ENCODE measurements at regions not wholly inside any gene's neighbourhood (a gene's known extent, or its start where the extent isn't known, plus 50 kb on each side); places are given as distances from the start of the nearest gene placed in this dataset.

DNA sequence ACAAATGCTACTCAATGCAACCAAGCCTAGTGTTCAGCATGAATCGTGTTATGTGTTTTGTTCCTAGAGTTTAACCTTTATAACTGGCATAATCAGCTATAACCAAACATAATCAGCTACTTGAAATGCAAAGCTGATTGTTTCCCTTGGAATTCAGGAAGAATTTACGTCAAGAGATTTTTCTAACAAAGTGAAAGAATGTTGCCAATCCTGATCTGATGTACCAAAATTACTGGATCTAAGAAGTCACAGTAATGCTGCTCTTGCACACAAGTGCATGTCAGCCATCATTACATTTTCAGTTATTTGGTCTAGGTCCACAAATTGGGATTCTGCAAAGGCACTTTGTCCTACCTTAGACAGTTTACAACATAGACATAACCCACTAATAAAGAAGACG is 662.3 kb upstream of the SEMA6A start:
- DNase-seq (ENCODE audit: insufficient read length) (no peak), FAIRE-seq (no peak)
- no peak for TF ChIP-seq TAF1 (IDR thresholded peaks at IDR 0.05; ENCODE audit: borderline replicate concordance, low read depth, low read length)
- no peak for TF ChIP-seq POLR2A (IDR thresholded peaks at IDR 0.05; ENCODE audit: low read depth, low read length)
- TF ChIP-seq POLR2AphosphoS5 (IDR thresholded peaks at IDR 0.05; ENCODE audit: low read depth, low read length), result no peak

DNA sequence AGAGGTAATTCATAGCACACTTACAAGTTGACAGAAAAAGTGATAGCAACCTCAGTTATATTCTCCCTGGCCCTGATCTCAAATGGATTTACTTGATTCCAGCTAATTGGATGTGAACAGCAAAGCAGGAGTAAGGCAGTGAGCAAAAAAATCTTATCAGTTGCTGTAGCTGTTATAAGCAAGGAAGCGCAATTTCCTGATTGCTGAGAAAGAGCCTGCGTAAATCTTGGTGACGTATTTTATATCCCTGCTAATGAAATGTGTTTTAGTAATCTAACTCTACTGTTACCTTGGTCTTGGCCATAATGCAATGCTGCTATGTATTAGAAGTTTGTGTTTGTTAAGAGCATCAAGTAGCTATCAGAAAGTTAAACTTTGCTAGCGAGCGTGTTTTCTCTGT is 661.2 kb upstream of the SEMA6A start:
- TF ChIP-seq POLR2AphosphoS5 (IDR thresholded peaks at IDR 0.05; ENCODE audit: low read depth, low read length), result no peak
- TF ChIP-seq TAF1 (IDR thresholded peaks at IDR 0.05; ENCODE audit: borderline replicate concordance, low read depth, low read length), result no peak
- TF ChIP-seq POLR2A (IDR thresholded peaks at IDR 0.05; ENCODE audit: low read depth, low read length), result no peak
- DNase-seq (ENCODE audit: insufficient read length), result no peak
- no peak for FAIRE-seq

DNA sequence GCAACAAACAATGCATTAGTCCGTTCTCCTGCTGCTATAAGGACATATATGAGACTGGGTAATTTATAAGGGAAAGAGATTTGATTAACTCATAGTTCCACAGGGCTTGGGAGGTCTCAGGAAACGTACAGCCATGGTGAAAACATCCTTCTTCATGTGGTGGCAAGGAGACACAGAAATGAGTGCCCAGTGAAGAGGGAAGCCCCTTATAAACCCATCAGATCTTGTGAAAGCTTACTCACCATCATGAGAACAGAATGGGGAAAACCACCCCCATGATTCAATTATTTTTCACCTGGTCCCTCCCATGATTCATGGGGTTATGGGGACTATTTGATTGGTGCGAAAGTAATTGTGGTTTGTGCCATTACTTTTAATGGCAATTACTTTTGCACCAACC is 655.8 kb upstream of the SEMA6A start:
- TF ChIP-seq TAF1 (IDR thresholded peaks at IDR 0.05; ENCODE audit: borderline replicate concordance, low read depth, low read length) (no peak), POLR2A (IDR thresholded peaks at IDR 0.05; ENCODE audit: low read depth, low read length) (no peak), POLR2AphosphoS5 (IDR thresholded peaks at IDR 0.05; ENCODE audit: low read depth, low read length) (no peak)
- no peak for FAIRE-seq

DNA sequence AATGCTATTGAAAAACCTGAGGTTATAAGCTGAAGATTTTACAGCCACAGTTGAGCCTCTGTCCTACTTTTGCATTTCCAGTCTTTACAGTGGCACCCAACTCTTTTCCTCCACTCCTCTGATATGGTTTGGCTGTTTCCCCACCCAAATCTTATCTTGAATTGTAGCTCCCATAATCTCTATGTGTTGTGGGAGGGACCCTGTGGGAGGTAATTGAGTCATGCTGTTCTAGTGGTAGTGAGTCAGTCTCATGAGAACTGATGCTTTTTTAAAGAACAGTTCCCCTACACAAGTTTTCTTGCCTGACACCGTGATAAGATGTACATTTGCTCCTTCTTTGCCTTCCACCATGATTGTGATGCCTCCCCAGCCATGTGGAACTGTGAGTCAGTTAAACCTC is 646.1 kb upstream of the SEMA6A start:
- FAIRE-seq (no peak), DNase-seq (ENCODE audit: insufficient read length) (no peak)
- no peak for TF ChIP-seq POLR2A (IDR thresholded peaks at IDR 0.05; ENCODE audit: low read depth, low read length)
- TF ChIP-seq TAF1 (IDR thresholded peaks at IDR 0.05; ENCODE audit: borderline replicate concordance, low read depth, low read length), result no peak
- TF ChIP-seq POLR2AphosphoS5 (IDR thresholded peaks at IDR 0.05; ENCODE audit: low read depth, low read length), result no peak

More for the DNA sequence above, 655.8 kb upstream of the SEMA6A start:
- DNase-seq (ENCODE audit: insufficient read length), result no peak

DNA sequence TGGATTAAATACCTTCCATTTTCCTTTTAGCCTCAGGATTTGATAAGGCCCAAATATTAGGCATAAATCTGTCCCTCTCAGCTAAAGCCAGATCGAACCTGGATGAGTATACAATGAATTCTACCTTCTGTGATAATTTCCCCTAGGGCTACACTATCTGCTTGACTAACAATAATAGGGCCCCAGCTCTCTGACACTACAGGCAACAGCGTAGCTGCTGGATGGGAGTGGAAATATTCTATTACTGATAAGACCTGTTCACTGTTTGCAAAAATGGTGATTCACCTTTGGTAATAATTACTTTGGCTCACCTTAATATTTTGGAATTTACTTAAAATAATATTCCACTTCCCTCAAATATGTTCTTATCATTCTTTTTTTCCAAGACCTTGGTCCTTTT is 644.2 kb upstream of the SEMA6A start:
- DNase-seq (ENCODE audit: insufficient read length) (no peak), FAIRE-seq (no peak)
- TF ChIP-seq POLR2A (IDR thresholded peaks at IDR 0.05; ENCODE audit: low read depth, low read length), result no peak
- no peak for TF ChIP-seq TAF1 (IDR thresholded peaks at IDR 0.05; ENCODE audit: borderline replicate concordance, low read depth, low read length)
- TF ChIP-seq POLR2AphosphoS5 (IDR thresholded peaks at IDR 0.05; ENCODE audit: low read depth, low read length), result no peak

DNA sequence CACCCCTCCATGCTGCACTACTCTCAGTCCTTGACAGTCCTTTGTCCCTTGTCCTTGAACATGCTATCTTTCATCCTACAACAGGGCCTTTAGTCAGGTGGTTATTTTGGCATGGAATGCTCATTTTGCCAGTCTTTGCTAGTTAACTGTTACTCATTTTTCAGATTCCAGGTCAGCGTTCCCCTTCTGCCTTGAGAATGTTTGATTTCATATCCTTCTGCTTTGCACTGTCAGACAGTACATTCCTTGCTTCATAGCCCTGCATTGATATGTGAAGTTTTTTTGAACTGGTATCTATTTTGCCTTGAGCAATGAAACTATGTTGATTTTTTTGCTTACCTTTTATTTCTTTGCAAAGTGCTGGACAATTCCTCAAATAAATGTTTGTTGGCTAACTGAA is 638.2 kb upstream of the SEMA6A start:
- FAIRE-seq (no peak), DNase-seq (ENCODE audit: insufficient read length) (no peak)
- TF ChIP-seq POLR2A (IDR thresholded peaks at IDR 0.05; ENCODE audit: low read depth, low read length) (no peak), POLR2AphosphoS5 (IDR thresholded peaks at IDR 0.05; ENCODE audit: low read depth, low read length) (no peak), TAF1 (IDR thresholded peaks at IDR 0.05; ENCODE audit: borderline replicate concordance, low read depth, low read length) (no peak)

DNA sequence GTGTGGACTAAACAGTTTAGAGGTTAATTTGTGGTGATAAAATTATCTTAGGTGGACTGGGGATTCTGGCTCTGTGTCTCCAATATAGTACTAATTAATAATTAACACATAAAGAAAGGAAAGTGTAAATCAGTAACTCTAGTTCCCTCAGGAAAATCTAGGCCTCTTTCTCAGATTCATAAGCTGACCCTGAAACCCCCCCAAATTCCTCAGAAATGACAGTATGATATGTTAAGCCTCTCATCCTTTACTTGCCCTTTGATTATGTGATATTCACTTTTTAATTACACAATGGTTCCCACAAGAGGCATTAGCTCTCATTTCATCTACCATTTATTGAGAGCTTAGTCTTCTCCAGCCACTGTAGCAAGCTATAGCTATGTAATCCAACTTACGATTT is 636.2 kb upstream of the SEMA6A start:
- FAIRE-seq (no peak), DNase-seq (ENCODE audit: insufficient read length) (no peak)
- TF ChIP-seq TAF1 (IDR thresholded peaks at IDR 0.05; ENCODE audit: borderline replicate concordance, low read depth, low read length) (no peak), POLR2A (IDR thresholded peaks at IDR 0.05; ENCODE audit: low read depth, low read length) (no peak), POLR2AphosphoS5 (IDR thresholded peaks at IDR 0.05; ENCODE audit: low read depth, low read length) (no peak)

DNA sequence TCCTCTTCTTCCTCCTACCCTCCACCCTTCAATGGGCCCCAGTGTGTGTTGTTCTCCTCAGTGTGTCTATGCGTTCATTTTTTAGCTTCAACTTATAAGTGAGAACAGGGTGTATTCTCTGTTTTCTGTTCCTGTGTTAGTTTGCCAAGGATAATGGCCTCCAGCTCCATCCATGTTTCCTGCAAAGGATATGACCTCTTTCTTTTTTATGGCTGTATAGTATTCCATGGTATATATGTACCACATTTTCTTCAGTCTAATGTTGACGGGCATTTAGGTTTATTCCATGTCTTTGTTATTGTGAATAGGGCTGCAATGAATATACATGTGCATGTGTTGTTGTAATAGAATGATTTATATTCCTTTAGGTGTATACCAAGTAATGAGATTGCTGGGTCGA is 634.9 kb upstream of the SEMA6A start:
- TF ChIP-seq POLR2A (IDR thresholded peaks at IDR 0.05; ENCODE audit: low read depth, low read length) (no peak), POLR2AphosphoS5 (IDR thresholded peaks at IDR 0.05; ENCODE audit: low read depth, low read length) (no peak), TAF1 (IDR thresholded peaks at IDR 0.05; ENCODE audit: borderline replicate concordance, low read depth, low read length) (no peak)
- FAIRE-seq (no peak), DNase-seq (ENCODE audit: insufficient read length) (no peak)

DNA sequence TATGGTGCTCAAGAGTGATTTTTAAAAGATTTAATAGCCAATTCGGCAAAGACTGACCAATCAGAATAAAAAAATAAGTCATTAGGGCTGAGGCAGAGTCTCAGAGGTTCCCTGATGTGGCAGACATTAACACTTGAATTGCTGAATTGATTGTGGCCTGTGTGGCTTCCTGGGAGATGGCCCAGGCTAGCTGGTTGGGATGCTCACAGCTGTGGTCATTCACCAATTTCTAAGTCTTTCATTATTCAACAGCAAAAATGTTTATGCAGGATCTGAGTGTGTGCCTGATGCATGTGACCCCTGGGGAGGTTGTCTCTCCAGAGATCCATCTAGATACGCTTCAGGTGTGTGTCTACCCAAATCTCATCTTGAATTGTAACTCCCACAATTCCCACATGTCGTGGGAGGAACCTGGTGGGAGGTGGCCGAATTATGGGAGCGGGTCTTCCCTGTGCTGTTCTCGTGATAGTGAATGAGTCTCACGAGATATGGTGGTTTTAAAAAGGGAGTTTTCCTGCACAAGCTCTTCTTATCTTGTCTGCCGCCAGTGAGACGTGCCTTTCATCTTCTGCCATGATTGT is 632.6 kb upstream of the SEMA6A start:
- DNase-seq (ENCODE audit: insufficient read length) (no peak), FAIRE-seq (no peak)
- TF ChIP-seq POLR2A (IDR thresholded peaks at IDR 0.05; ENCODE audit: low read depth, low read length) (no peak), POLR2AphosphoS5 (IDR thresholded peaks at IDR 0.05; ENCODE audit: low read depth, low read length) (no peak), TAF1 (IDR thresholded peaks at IDR 0.05; ENCODE audit: borderline replicate concordance, low read depth, low read length) (no peak)

DNA sequence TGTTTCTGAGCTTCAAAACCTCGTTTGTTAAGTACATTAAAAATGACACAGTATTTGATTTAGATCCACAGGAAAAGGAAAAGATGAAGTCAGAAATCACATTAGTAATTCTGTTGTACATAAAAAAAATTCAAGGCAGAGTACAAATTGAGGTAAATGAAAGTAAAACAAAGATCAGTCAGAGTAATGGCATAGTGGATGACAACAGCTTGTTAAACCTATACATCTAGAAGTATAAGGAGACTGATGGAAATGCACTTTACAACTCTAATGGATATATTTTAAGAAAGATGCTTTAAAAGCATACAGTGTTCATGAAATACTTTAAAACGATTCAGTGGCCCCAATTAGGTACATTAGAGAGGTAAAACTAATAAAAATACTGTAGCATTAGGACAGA is 631.3 kb upstream of the SEMA6A start:
- FAIRE-seq (no peak), DNase-seq (ENCODE audit: insufficient read length) (no peak)
- TF ChIP-seq TAF1 (IDR thresholded peaks at IDR 0.05; ENCODE audit: borderline replicate concordance, low read depth, low read length) (no peak), POLR2A (IDR thresholded peaks at IDR 0.05; ENCODE audit: low read depth, low read length) (no peak), POLR2AphosphoS5 (IDR thresholded peaks at IDR 0.05; ENCODE audit: low read depth, low read length) (no peak)

DNA sequence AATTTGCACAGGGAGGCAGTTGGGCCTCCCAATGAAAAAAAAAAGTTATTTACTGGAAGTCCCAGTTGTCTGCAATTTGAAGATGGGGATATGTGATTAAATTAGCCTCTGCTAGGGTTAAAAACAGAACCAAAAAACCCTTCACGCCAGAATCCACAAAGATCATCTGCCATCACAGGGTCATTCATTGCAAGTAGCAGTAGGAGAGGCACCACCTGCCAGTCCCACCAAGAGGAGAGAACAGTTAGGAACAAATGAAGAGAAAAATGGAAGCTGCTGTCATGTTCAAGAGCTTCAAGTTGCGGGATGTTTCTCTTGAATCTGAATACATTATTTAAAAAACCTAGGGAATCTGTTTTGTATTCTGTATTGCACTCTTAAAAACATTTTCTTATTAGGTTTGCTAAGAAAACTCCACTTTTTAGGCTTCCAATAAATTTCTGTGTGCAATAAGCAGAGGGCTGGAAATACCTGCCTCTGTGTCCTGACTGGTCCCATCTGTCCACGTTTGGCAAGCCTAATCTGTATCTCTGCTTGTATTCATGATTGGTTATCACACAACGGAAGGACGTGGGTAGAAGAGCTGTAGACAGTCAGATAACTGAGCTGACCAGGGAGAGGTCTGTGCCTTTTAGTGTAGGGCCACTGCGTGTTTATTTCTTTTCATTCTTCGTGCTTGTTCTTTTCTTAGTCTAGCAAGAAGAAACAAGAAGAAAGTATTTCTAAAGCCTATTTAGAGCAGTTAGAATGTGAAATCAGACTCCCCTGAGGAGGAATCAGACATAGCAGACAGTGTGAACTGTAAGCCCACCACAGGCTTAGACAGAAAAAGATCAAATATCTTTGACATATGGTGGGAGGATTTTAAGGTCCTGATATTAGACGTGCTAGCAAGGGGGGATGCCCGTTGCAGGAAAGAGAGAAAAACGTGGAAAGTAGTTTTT is 630.6 kb upstream of the SEMA6A start:
- FAIRE-seq (no peak), DNase-seq (ENCODE audit: insufficient read length) (no peak)
- TF ChIP-seq TAF1 (IDR thresholded peaks at IDR 0.05; ENCODE audit: borderline replicate concordance, low read depth, low read length) (no peak), POLR2A (IDR thresholded peaks at IDR 0.05; ENCODE audit: low read depth, low read length) (no peak), POLR2AphosphoS5 (IDR thresholded peaks at IDR 0.05; ENCODE audit: low read depth, low read length) (no peak)

DNA sequence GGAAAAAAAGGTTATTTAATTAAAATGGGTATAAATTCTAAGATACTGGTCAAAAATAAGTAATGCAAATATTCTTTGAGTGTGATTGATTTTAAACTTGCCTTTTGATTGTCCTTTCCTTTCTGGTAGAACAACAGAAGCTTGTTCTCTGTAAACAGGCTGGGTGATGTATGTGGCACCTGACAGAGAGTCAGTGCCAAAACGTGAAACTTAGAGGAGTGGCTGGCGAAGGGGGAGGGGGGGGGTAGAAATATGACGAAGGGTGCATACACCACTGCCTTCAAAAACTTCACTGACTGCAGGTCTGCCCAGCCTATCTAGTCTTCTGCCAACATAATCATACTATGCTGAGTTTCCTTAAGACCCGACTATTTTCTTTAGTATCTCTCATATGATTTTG is 629.8 kb upstream of the SEMA6A start:
- DNase-seq (ENCODE audit: insufficient read length), result no peak
- no peak for FAIRE-seq
- TF ChIP-seq TAF1 (IDR thresholded peaks at IDR 0.05; ENCODE audit: borderline replicate concordance, low read depth, low read length), result no peak
- no peak for TF ChIP-seq POLR2A (IDR thresholded peaks at IDR 0.05; ENCODE audit: low read depth, low read length)
- TF ChIP-seq POLR2AphosphoS5 (IDR thresholded peaks at IDR 0.05; ENCODE audit: low read depth, low read length), result no peak

All from GM12892 (cell line).